ENCODE measurements at regions not wholly inside any gene's neighbourhood (a gene's known extent, or its start where the extent isn't known, plus 50 kb on each side); places are given as distances from the start of the nearest gene placed in this dataset.

- no peak for TF ChIP-seq NR2C2 (CRISPR knock-in tag; IDR thresholded peaks at IDR 0.05)
- TF ChIP-seq CTCF (IDR thresholded peaks at IDR 0.05) = no peak
Observed at GRCh38 chr1:31510853-31511789, 65.2 kb upstream of the TINAGL1 start.

Data from WTC11 (cell line).